G401 (cell line): ENCODE measurements at regions not wholly inside any gene's neighbourhood (a gene's known extent, or its start where the extent isn't known, plus 50 kb on each side); places are given as distances from the start of the nearest gene placed in this dataset.

Source experiments
- DNase-seq: peaks from one replicate; pipeline ENCODE4 v3.0.0-alpha.2; 2015; ENCODE audit warnings: low spot score
- in situ Hi-C: cut with HindIII; loops from 2 replicates; pipeline ENCODE4 v1.10.0; 2016; ENCODE audit warnings: low sequenced_read_pairs, mixed read lengths

- in situ Hi-C loops = no loop called here
- DNase-seq = peak; percentile 15
These were observed 245.8 kb upstream of the MAP3K1 start for GRCh38 chr5:56569566-56569965.

GRCh38 chr5:56569076-56569475 lies 246.3 kb upstream of the MAP3K1 start:
- no peak for DNase-seq
- in situ Hi-C loops = no loop called here

GRCh38 chr5:56567278-56567677 lies 248.1 kb upstream of the MAP3K1 start:
- in situ Hi-C loops = no loop called here

GRCh38 chr5:56566374-56567249 lies 248.7 kb upstream of the MAP3K1 start:
- no peak for DNase-seq
- in situ Hi-C loops = no loop called here

More at GRCh38 chr5:56567278-56567677, 248.1 kb upstream of the MAP3K1 start:
- DNase-seq = no peak

- no peak for DNase-seq
- in situ Hi-C loops = no loop called here
These were observed 249.7 kb upstream of the MAP3K1 start for GRCh38 chr5:56565644-56566043.

- no peak for DNase-seq
- in situ Hi-C loops = no loop called here
These were observed 250.1 kb upstream of the MAP3K1 start for GRCh38 chr5:56565283-56565615.

GRCh38 chr5:56564541-56565282 lies 250.6 kb upstream of the MAP3K1 start:
- no peak for DNase-seq
- in situ Hi-C loops = no loop called here

GRCh38 chr5:56561455-56561854 lies 253.9 kb upstream of the MAP3K1 start:
- no peak for DNase-seq
- in situ Hi-C loops = no loop called here

GRCh38 chr5:56558131-56558745 lies 257.1 kb upstream of the MAP3K1 start:
- no peak for DNase-seq
- in situ Hi-C loops = no loop called here

GRCh38 chr5:56557198-56557597 lies 258.2 kb upstream of the MAP3K1 start:
- in situ Hi-C loops = no loop called here
- no peak for DNase-seq

- in situ Hi-C loops = no loop called here
These were observed 262.6 kb upstream of the MAP3K1 start for GRCh38 chr5:56552612-56553268.

GRCh38 chr5:56550227-56550626 lies 265.1 kb upstream of the MAP3K1 start:
- no peak for DNase-seq
- in situ Hi-C loops = no loop called here

More at GRCh38 chr5:56552612-56553268, 262.6 kb upstream of the MAP3K1 start:
- no peak for DNase-seq

- in situ Hi-C loops = no loop called here
- DNase-seq = no peak
These were observed 266.1 kb upstream of the MAP3K1 start for GRCh38 chr5:56549096-56549886.

GRCh38 chr5:56545016-56545415 lies 270.3 kb upstream of the MAP3K1 start:
- DNase-seq = no peak
- in situ Hi-C loops = no loop called here

GRCh38 chr5:56543441-56544388 lies 271.6 kb upstream of the MAP3K1 start:
- DNase-seq = no peak
- in situ Hi-C loops = no loop called here

GRCh38 chr5:56540266-56540665 lies 275.1 kb upstream of the MAP3K1 start:
- in situ Hi-C loops = no loop called here

GRCh38 chr5:56538580-56538979 lies 276.8 kb upstream of the MAP3K1 start:
- in situ Hi-C loops = no loop called here

More at GRCh38 chr5:56540266-56540665, 275.1 kb upstream of the MAP3K1 start:
- DNase-seq = no peak

GRCh38 chr5:56535347-56535746 lies 280.0 kb upstream of the MAP3K1 start:
- no peak for DNase-seq
- in situ Hi-C loops = no loop called here

More at GRCh38 chr5:56538580-56538979, 276.8 kb upstream of the MAP3K1 start:
- DNase-seq = no peak
